ENCODE measurements at regions not wholly inside any gene's neighbourhood (a gene's known extent, or its start where the extent isn't known, plus 50 kb on each side); places are given as distances from the start of the nearest gene placed in this dataset.

- TF ChIP-seq CTCF (IDR thresholded peaks at IDR 0.05) (no peak), EZH2 (IDR thresholded peaks at IDR 0.05) (no peak), EZH2phosphoT487 (IDR thresholded peaks at IDR 0.05) (no peak)
Measured at GRCh38 chr12:77166696-77167095, 101.3 kb upstream of the E2F7 start.

All from neural progenitor cell (in vitro differentiated cells).